SK-N-MC (cell line): ENCODE measurements at regions not wholly inside any gene's neighbourhood (a gene's known extent, or its start where the extent isn't known, plus 50 kb on each side); places are given as distances from the start of the nearest gene placed in this dataset.

Experiments
- DNase-seq: peaks from one replicate; pipeline ENCODE4 v3.0.0-alpha.2; 2011; ENCODE audit warnings: low read depth, low spot score
- H3K27ac ChIP-seq: fragments of 200-600 bp; sonication (generic); 2 replicates; pipeline ENCODE4 v1.5.1; 2016; ENCODE audit warnings: mixed run types
- H3K36me3 ChIP-seq: fragments of 200-600 bp; sonication (generic); 2 replicates; pipeline ENCODE4 v1.6.1; 2017; ENCODE audit warnings: antibody characterized with exemption, low read length, mixed read lengths; ENCODE audit not compliant: insufficient read depth
- H3K4me3 ChIP-seq: fragments of 200-600 bp; sonication (generic); 2 replicates; pipeline ENCODE4 v1.5.1; 2016
- H3K9ac ChIP-seq: fragments of 200-600 bp; sonication (generic); 2 replicates; pipeline ENCODE4 v1.8.0; 2017; ENCODE audit warnings: mixed run types, mixed read lengths; ENCODE audit not compliant: insufficient read length
- H3K9me3 ChIP-seq: fragments of 200-600 bp; sonication (generic); 2 replicates; pipeline ENCODE4 v1.6.1; 2017; ENCODE audit warnings: low read depth, mild to moderate bottlenecking, antibody characterized with exemption, low read length, moderate library complexity, mixed read lengths
- EZH2 ChIP-seq: fragments of 200-600 bp; sonication (generic); IDR thresholded peaks from one replicate; pipeline ENCODE4 v1.6.1; 2017; ENCODE audit warnings: antibody characterized with exemption
- FOXP2 ChIP-seq: optimal IDR thresholded peaks from 2 replicates; pipeline ENCODE3; 2011; ENCODE audit warnings: mild to moderate bottlenecking, moderate library complexity; ENCODE audit not compliant: insufficient read depth; ENCODE audit errors: extremely low read length, control extremely low read depth
- POLR2AphosphoS5 ChIP-seq: IDR thresholded peaks from 2 replicates; pipeline ENCODE4 v1.6.1; 2012; ENCODE audit warnings: mild to moderate bottlenecking, low read depth, low read length, borderline replicate concordance

DNA sequence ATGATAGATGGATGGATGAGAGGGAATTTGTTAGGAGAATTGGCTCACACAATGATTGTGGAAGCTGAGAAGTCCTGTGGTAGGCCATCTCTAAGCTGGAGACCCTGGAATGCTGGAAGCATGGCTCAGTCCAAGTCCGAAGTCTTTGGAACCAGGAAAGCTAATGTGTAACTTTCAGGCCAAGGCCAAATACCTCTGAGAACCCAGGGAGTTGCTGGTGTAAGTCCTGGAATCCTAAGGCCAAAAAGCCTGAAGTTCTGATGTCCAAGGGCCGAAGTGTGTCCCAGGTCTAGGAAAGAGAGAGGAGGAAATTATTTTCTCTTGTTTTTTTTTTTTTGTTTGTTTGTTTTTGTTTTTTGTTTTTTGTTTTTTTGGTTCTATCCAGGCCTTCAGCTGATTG is 492.2 kb upstream of the GCFC2 start:
- Histone ChIP-seq H3K9ac (no peak overlapping the region), H3K9me3 (no peaks in the 10 kb centered on the region), H3K4me3 (no peak overlapping the region), H3K36me3 (no peaks in the 10 kb centered on the region), H3K27ac (no peak overlapping the region)
- TF ChIP-seq EZH2 (no peak), FOXP2 (no peak), POLR2AphosphoS5 (no peak)
- no peak for DNase-seq

- TF ChIP-seq EZH2 (no peak), POLR2AphosphoS5 (no peak), FOXP2 (no peak)
- H3K36me3 ChIP-seq, result no peaks in the 10 kb centered on the region
- peak; percentile 81 for DNase-seq
- H3K9me3 ChIP-seq, result no peaks in the 10 kb centered on the region
- no peak overlapping the region for H3K9ac ChIP-seq
- no peak overlapping the region for H3K4me3 ChIP-seq
- H3K27ac ChIP-seq, result no peak overlapping the region
Measured at GRCh38 chr2:76197842-76198448, 487.2 kb upstream of the GCFC2 start.

- Histone ChIP-seq H3K27ac (no peak overlapping the region), H3K9ac (no peak overlapping the region), H3K36me3 (no peaks in the 10 kb centered on the region), H3K9me3 (no peaks in the 10 kb centered on the region), H3K4me3 (no peak overlapping the region)
- DNase-seq, result no peak
- TF ChIP-seq POLR2AphosphoS5 (no peak), EZH2 (no peak), FOXP2 (no peak)
Measured at GRCh38 chr2:76197428-76197827, 486.7 kb upstream of the GCFC2 start.

DNA sequence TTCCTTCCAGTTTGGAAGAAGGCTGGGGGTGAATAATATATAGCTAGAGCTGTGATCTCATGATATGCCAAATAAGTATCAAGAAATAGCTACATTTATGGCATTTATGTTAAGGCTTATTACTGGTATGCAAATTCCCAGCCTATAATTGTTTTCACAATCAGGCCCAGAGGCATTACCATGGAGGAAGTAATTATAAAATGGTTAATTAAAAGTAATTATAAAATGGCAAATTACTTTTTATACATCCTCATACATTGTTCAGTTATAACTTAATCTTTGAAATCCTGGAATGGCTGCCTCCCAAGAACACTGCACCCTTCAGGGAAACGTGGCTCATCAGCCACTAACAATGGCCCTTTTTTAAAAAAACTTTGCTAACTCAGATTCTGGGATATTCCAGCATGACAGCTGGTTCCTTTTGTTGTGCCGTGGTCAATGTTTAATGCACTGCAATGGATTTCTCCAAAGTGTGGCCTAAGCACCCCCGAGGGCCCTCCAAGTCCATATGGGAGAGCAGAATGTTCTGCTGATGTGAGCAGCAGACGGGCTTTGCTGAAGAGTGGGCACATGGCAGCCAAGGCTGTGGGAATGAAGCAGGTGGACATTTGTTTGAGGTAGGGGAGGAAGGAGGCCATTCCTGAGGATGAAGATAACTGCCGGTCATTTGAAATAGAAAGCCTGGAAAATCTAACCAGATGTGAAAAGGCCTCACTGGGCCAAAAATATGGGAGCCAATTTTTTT is 483.5 kb upstream of the GCFC2 start:
- no peak overlapping the region for H3K9ac ChIP-seq
- no peaks in the 10 kb centered on the region for H3K36me3 ChIP-seq
- no peak overlapping the region for H3K4me3 ChIP-seq
- no peak overlapping the region for H3K27ac ChIP-seq
- TF ChIP-seq FOXP2, result no peak
- TF ChIP-seq POLR2AphosphoS5, result no peak
- TF ChIP-seq EZH2, result no peak
- DNase-seq, result no peak
- no peaks in the 10 kb centered on the region for H3K9me3 ChIP-seq

DNA sequence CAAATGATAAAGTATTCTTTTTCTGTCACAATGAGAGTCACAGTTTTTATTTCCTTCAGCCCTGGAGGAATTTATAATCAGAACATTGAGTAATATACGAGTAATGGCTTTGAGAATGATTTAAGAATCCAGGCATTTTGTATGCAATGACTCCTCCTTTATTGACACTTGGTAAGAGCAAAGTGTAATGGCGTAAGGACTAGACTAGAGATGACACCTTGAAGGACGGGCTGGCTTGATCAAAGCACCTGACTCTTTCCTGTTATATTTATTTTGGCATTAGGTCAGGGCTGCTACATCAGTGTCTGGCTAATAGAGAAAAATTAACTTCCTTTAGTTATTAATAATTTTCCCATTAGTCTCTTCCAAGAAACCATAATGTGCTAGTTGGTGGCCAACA is 482.4 kb upstream of the GCFC2 start:
- H3K9ac ChIP-seq, result no peak overlapping the region
- no peak for TF ChIP-seq EZH2
- no peak for TF ChIP-seq POLR2AphosphoS5
- no peak for TF ChIP-seq FOXP2
- H3K36me3 ChIP-seq, result no peaks in the 10 kb centered on the region
- H3K27ac ChIP-seq, result no peak overlapping the region
- no peak for DNase-seq
- H3K9me3 ChIP-seq, result no peaks in the 10 kb centered on the region
- H3K4me3 ChIP-seq, result no peak overlapping the region

- DNase-seq, result no peak
- H3K36me3 ChIP-seq, result no peaks in the 10 kb centered on the region
- no peak overlapping the region for H3K4me3 ChIP-seq
- no peak for TF ChIP-seq EZH2
- TF ChIP-seq POLR2AphosphoS5, result no peak
- TF ChIP-seq FOXP2, result no peak
- H3K27ac ChIP-seq, result no peak overlapping the region
- H3K9me3 ChIP-seq, result no peaks in the 10 kb centered on the region
- no peak overlapping the region for H3K9ac ChIP-seq
Measured at GRCh38 chr2:76188334-76189008, 477.8 kb upstream of the GCFC2 start.

DNA sequence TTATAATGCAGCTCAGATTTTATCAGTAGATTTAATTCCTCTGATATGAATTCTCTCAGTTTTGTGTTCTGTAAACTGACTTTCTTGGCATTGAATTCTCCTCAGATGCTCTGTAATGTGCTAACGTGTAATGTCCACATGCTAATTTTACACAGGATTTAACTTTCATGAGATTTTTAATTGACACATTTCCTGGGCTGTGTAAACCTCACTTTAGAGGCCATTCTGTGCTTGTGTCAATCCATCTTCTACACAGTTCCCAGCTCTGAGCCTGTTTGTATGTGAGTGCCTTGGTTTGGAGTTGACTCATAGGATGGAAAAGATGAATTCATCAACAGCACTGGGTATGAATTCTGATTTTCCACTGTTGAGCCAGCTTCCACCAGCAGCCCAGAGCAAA is 476.7 kb upstream of the GCFC2 start:
- Histone ChIP-seq H3K9me3 (no peaks in the 10 kb centered on the region), H3K9ac (no peak overlapping the region), H3K27ac (no peak overlapping the region), H3K36me3 (no peaks in the 10 kb centered on the region), H3K4me3 (no peak overlapping the region)
- DNase-seq, result no peak
- TF ChIP-seq FOXP2, result no peak
- no peak for TF ChIP-seq EZH2
- TF ChIP-seq POLR2AphosphoS5, result no peak

- Histone ChIP-seq H3K27ac (no peak overlapping the region), H3K9ac (no peak overlapping the region)
- no peak for TF ChIP-seq POLR2AphosphoS5
- TF ChIP-seq FOXP2, result no peak
- TF ChIP-seq EZH2, result no peak
Measured at GRCh38 chr2:76180676-76181075, 470.0 kb upstream of the GCFC2 start.

More at GRCh38 chr2:76180676-76181075, 470.0 kb upstream of the GCFC2 start:
- Histone ChIP-seq H3K9me3 (no peaks in the 10 kb centered on the region), H3K4me3 (no peak overlapping the region), H3K36me3 (no peaks in the 10 kb centered on the region)
- DNase-seq, result no peak
